ENCODE measurements at regions not wholly inside any gene's neighbourhood (a gene's known extent, or its start where the extent isn't known, plus 50 kb on each side); places are given as distances from the start of the nearest gene placed in this dataset.

DNA sequence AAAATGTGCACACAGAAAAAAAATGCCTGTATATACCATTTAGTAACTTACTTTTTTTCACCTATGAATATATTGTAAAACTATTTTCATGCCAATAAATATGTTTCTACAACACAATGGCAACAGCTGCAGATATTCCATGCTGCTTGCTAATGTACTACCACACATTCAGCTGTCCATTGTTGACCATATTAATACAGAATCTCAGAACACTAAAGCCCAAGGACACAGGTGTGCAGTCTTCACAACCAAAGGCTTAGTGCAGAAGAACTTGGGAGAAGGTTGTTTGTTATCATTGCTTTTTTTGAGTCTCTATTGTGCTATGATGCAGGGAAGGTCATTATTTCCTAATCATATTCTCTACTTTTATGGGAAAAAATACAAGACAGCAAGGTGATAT is 79.6 kb downstream of the DIPK2A start:
- no peak for DNase-seq
- Mint-ChIP-seq H3K36me3 (ENCODE audit: low read depth) (no peaks in the 10 kb centered on the region), H3K4me1 (no peaks in the 10 kb centered on the region), H3K9me3 (no peaks in the 10 kb centered on the region), H3K27me3 (ENCODE audit: insufficient read depth) (no peaks in the 10 kb centered on the region), H3K4me3 (no peak overlapping the region), H3K27ac (no peak overlapping the region)
- no peaks in the 10 kb centered on the region for H3K4me1 ChIP-seq (ENCODE audit: control insufficient read depth, insufficient read depth, low read length)
- H3K36me3 ChIP-seq (ENCODE audit: control insufficient read depth, insufficient read depth, low read length), result no peaks in the 10 kb centered on the region
- TF ChIP-seq, protein P1, sequence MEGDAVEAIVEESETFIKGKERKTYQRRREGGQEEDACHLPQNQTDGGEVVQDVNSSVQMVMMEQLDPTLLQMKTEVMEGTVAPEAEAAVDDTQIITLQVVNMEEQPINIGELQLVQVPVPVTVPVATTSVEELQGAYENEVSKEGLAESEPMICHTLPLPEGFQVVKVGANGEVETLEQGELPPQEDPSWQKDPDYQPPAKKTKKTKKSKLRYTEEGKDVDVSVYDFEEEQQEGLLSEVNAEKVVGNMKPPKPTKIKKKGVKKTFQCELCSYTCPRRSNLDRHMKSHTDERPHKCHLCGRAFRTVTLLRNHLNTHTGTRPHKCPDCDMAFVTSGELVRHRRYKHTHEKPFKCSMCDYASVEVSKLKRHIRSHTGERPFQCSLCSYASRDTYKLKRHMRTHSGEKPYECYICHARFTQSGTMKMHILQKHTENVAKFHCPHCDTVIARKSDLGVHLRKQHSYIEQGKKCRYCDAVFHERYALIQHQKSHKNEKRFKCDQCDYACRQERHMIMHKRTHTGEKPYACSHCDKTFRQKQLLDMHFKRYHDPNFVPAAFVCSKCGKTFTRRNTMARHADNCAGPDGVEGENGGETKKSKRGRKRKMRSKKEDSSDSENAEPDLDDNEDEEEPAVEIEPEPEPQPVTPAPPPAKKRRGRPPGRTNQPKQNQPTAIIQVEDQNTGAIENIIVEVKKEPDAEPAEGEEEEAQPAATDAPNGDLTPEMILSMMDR (conservative IDR thresholded peaks at IDR 0.05), result no peak
- no peak overlapping the region for H3K4me3 ChIP-seq (ENCODE audit: low read length)
- H3K9ac ChIP-seq (ENCODE audit: extremely low read depth, low read length, poor library complexity, severe bottlenecking), result no peak overlapping the region
- H3K9me3 ChIP-seq (ENCODE audit: control insufficient read depth, low read length), result no peaks in the 10 kb centered on the region
- H3K27ac ChIP-seq (ENCODE audit: low read depth, low read length), result no peak overlapping the region
- H3K27me3 ChIP-seq (ENCODE audit: control insufficient read depth, insufficient read depth, low read length, poor library complexity, severe bottlenecking), result no peaks in the 10 kb centered on the region

DNA sequence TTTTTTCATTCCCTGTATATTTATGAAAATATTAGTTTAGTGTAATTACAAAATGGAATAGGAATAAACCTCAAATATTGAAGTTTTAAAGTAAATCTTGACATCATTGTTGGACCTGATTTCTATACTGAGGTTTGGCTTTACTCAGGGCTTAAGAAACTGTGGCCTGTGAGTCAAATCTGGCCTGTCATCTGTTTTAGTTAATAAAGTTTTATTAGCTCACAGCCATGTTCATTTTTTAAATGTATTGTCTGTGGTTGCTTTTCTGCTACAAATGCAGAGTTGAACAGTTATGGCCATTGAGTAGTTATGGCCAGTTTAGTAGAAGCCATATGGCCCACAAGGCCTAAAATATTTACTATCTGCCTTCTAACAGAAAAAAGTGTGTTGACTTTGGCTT is 80.7 kb downstream of the DIPK2A start:
- Histone ChIP-seq H3K9me3 (ENCODE audit: control insufficient read depth, low read length) (no peaks in the 10 kb centered on the region), H3K36me3 (ENCODE audit: control insufficient read depth, insufficient read depth, low read length) (no peaks in the 10 kb centered on the region)
- H3K4me1 Mint-ChIP-seq, result no peaks in the 10 kb centered on the region

GRCh38 chr3:144053121-144053520 is 81.5 kb downstream of the DIPK2A start:
- 80 to 88% methylated on average over 1 of the region's 1 CpG for WGBS, 2 experiments (ENCODE audit: insufficient coverage in 1 of 2, insufficient read length in 1 of 2)

More for the DNA sequence above, 80.7 kb downstream of the DIPK2A start:
- H3K36me3 Mint-ChIP-seq (ENCODE audit: low read depth), result no peaks in the 10 kb centered on the region
- no peaks in the 10 kb centered on the region for H3K27me3 Mint-ChIP-seq (ENCODE audit: insufficient read depth)
- H3K4me3 Mint-ChIP-seq, result no peak overlapping the region
- TF ChIP-seq, protein P1 (conservative IDR thresholded peaks at IDR 0.05), result no peak
- H3K27me3 ChIP-seq (ENCODE audit: control insufficient read depth, insufficient read depth, low read length, poor library complexity, severe bottlenecking), result no peaks in the 10 kb centered on the region
- no peak overlapping the region for H3K27ac ChIP-seq (ENCODE audit: low read depth, low read length)
- H3K4me3 ChIP-seq (ENCODE audit: low read length), result no peak overlapping the region
- no peak for DNase-seq
- H3K4me1 ChIP-seq (ENCODE audit: control insufficient read depth, insufficient read depth, low read length), result no peaks in the 10 kb centered on the region
- H3K9me3 Mint-ChIP-seq, result no peaks in the 10 kb centered on the region
- H3K27ac Mint-ChIP-seq, result no peak overlapping the region
- no peak overlapping the region for H3K9ac ChIP-seq (ENCODE audit: extremely low read depth, low read length, poor library complexity, severe bottlenecking)

More at GRCh38 chr3:144053121-144053520, 81.5 kb downstream of the DIPK2A start:
- Mint-ChIP-seq H3K9me3 (no peaks in the 10 kb centered on the region), H3K27ac (no peak overlapping the region), H3K27me3 (ENCODE audit: insufficient read depth) (no peaks in the 10 kb centered on the region), H3K4me1 (no peaks in the 10 kb centered on the region), H3K36me3 (ENCODE audit: low read depth) (no peaks in the 10 kb centered on the region), H3K4me3 (no peak overlapping the region)
- DNase-seq, result no peak
- H3K27me3 ChIP-seq (ENCODE audit: control insufficient read depth, insufficient read depth, low read length, poor library complexity, severe bottlenecking), result no peaks in the 10 kb centered on the region
- no peaks in the 10 kb centered on the region for H3K9me3 ChIP-seq (ENCODE audit: control insufficient read depth, low read length)
- no peaks in the 10 kb centered on the region for H3K36me3 ChIP-seq (ENCODE audit: control insufficient read depth, insufficient read depth, low read length)
- H3K27ac ChIP-seq (ENCODE audit: low read depth, low read length), result no peak overlapping the region
- no peak overlapping the region for H3K4me3 ChIP-seq (ENCODE audit: low read length)
- no peak overlapping the region for H3K9ac ChIP-seq (ENCODE audit: extremely low read depth, low read length, poor library complexity, severe bottlenecking)
- H3K4me1 ChIP-seq (ENCODE audit: control insufficient read depth, insufficient read depth, low read length), result no peaks in the 10 kb centered on the region
- TF ChIP-seq, protein P1 (conservative IDR thresholded peaks at IDR 0.05), result no peak
